ENCODE measurements at regions not wholly inside any gene's neighbourhood (a gene's known extent, or its start where the extent isn't known, plus 50 kb on each side); places are given as distances from the start of the nearest gene placed in this dataset.

- Histone ChIP-seq H3K9me3 (ENCODE audit: low read length) (no peaks in the 10 kb centered on the region), H3K9ac (ENCODE audit: low read length) (no peak overlapping the region), H3F3A (ENCODE audit: insufficient read depth, low read length, poor library complexity, severe bottlenecking) (no peaks in the 10 kb centered on the region), H2AFZ (ENCODE audit: low read depth, low read length) (no peak overlapping the region), H3K36me3 (ENCODE audit: insufficient read depth, low read length) (no peaks in the 10 kb centered on the region), H3K27me3 (ENCODE audit: insufficient read depth, low read depth, low read length) (no peaks in the 10 kb centered on the region), H3K9me2 (ENCODE audit: insufficient read depth, low read length) (no peaks in the 10 kb centered on the region), H3K27ac (ENCODE audit: low read length) (no peak overlapping the region), H3K79me2 (replicated peaks; ENCODE audit: insufficient read depth, low read length) (no peaks in the 10 kb centered on the region), H3K4me2 (ENCODE audit: low read length) (no peak overlapping the region), H3K4me3 (ENCODE audit: low read length) (no peak overlapping the region), H4K20me1 (ENCODE audit: insufficient read depth) (no peaks in the 10 kb centered on the region)
- TF ChIP-seq POLR2AphosphoS5 (IDR thresholded peaks at IDR 0.05) (no peak), CTCF (IDR thresholded peaks at IDR 0.05; ENCODE audit: poor library complexity, severe bottlenecking) (no peak), MXI1 (conservative IDR thresholded peaks at IDR 0.05; ENCODE audit: poor library complexity, severe bottlenecking) (no peak)
Measured at GRCh38 chr5:34519489-34520220, 136.5 kb upstream of the RAI14 start.

DNA sequence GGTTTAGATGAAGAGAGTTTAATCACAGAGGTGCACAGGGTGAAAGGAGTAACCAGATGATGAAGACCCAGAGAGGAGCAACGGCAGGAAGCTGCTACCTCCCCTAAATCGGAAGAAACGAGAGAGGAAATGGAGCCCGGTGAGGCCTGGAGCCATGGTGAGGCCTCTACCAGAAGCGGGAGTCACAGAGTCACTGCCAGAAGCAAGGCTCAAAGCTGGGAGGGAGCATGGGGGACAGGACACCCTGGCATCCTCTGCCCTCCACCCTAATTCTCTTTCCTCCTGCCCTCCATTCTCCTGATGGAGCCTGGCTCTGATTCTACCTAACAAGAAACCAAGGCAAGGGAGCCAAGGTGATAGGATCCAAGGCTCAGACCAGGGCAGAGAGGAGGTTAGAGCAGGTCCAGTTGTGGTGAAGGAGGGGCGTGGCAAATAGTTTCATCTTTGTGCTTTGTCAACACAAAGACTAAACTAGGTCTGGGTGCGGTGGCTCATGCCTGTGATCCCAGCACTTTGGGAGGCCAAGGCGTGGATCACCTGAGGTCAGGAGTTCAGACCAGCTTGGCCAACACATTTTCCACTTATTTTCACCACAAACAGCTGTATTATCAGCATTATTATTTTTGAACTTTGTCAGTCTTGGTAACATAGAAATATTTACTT, 134.4 kb upstream of the RAI14 start:
- H2AFZ ChIP-seq (ENCODE audit: low read depth, low read length), result no peak overlapping the region
- TF ChIP-seq, protein P1, sequence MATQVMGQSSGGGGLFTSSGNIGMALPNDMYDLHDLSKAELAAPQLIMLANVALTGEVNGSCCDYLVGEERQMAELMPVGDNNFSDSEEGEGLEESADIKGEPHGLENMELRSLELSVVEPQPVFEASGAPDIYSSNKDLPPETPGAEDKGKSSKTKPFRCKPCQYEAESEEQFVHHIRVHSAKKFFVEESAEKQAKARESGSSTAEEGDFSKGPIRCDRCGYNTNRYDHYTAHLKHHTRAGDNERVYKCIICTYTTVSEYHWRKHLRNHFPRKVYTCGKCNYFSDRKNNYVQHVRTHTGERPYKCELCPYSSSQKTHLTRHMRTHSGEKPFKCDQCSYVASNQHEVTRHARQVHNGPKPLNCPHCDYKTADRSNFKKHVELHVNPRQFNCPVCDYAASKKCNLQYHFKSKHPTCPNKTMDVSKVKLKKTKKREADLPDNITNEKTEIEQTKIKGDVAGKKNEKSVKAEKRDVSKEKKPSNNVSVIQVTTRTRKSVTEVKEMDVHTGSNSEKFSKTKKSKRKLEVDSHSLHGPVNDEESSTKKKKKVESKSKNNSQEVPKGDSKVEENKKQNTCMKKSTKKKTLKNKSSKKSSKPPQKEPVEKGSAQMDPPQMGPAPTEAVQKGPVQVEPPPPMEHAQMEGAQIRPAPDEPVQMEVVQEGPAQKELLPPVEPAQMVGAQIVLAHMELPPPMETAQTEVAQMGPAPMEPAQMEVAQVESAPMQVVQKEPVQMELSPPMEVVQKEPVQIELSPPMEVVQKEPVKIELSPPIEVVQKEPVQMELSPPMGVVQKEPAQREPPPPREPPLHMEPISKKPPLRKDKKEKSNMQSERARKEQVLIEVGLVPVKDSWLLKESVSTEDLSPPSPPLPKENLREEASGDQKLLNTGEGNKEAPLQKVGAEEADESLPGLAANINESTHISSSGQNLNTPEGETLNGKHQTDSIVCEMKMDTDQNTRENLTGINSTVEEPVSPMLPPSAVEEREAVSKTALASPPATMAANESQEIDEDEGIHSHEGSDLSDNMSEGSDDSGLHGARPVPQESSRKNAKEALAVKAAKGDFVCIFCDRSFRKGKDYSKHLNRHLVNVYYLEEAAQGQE (IDR thresholded peaks at IDR 0.05; ENCODE audit: borderline replicate concordance), result no peak
- TF ChIP-seq TAF1 (IDR thresholded peaks at IDR 0.05; ENCODE audit: low read depth) (no peak), CTCF (IDR thresholded peaks at IDR 0.05; ENCODE audit: poor library complexity, severe bottlenecking) (no peak), MXI1 (conservative IDR thresholded peaks at IDR 0.05; ENCODE audit: poor library complexity, severe bottlenecking) (no peak)
- no peak overlapping the region for H3K27ac ChIP-seq (ENCODE audit: low read length)
- H3K9ac ChIP-seq (ENCODE audit: low read length), result no peak overlapping the region
- no peaks in the 10 kb centered on the region for H3K79me2 ChIP-seq (replicated peaks; ENCODE audit: insufficient read depth, low read length)
- no peaks in the 10 kb centered on the region for H3K9me2 ChIP-seq (ENCODE audit: insufficient read depth, low read length)
- no peaks in the 10 kb centered on the region for H4K20me1 ChIP-seq (ENCODE audit: insufficient read depth)
- H3K9me3 ChIP-seq (ENCODE audit: low read length), result no peaks in the 10 kb centered on the region
- no peaks in the 10 kb centered on the region for H3K27me3 ChIP-seq (ENCODE audit: insufficient read depth, low read depth, low read length)
- no peaks in the 10 kb centered on the region for H3F3A ChIP-seq (ENCODE audit: insufficient read depth, low read length, poor library complexity, severe bottlenecking)
- H3K4me2 ChIP-seq (ENCODE audit: low read length), result no peak overlapping the region
- no peaks in the 10 kb centered on the region for H3K36me3 ChIP-seq (ENCODE audit: insufficient read depth, low read length)
- no peak overlapping the region for H3K4me3 ChIP-seq (ENCODE audit: low read length)

Data from neural cell (in vitro differentiated cells).